GM23338 (cell line): ENCODE measurements at regions not wholly inside any gene's neighbourhood (a gene's known extent, or its start where the extent isn't known, plus 50 kb on each side); places are given as distances from the start of the nearest gene placed in this dataset.

Source experiments
- ATAC-seq: fragments of 200-7000 bp; cut with Tn5 transposase; 3 replicates; pipeline ENCODE4 v1.9.1; 2020
- DNase-seq: peaks from one replicate; pipeline ENCODE4 v3.0.0-alpha.2; 2015; ENCODE audit warnings: low spot score
- H2AFZ ChIP-seq: fragments of 200-600 bp; sonication (generic); 2 replicates; pipeline ENCODE4 v1.8.0; 2016; ENCODE audit warnings: antibody characterized with exemption, mild to moderate bottlenecking, moderate library complexity
- H3F3A ChIP-seq: fragments of 200-600 bp; sonication (generic); replicated peaks from 2 replicates; pipeline ENCODE4 v1.8.0; 2017; ENCODE audit warnings: antibody characterized with exemption, mixed run types, low read depth
- H3K27ac ChIP-seq: fragments of 200-600 bp; sonication (generic); 2 replicates; pipeline ENCODE4 v1.6.1; 2016; ENCODE audit warnings: low read depth
- H3K27me3 ChIP-seq: fragments of 200-600 bp; sonication (generic); 2 replicates; pipeline ENCODE4 v1.8.0; 2016; ENCODE audit warnings: mild to moderate bottlenecking, mixed run types, moderate library complexity; ENCODE audit not compliant: insufficient read depth
- H3K36me3 ChIP-seq: fragments of 200-600 bp; sonication (generic); 2 replicates; pipeline ENCODE4 v1.8.0; 2016; ENCODE audit warnings: mild to moderate bottlenecking; ENCODE audit not compliant: insufficient read depth
- H3K4me1 ChIP-seq: fragments of 200-600 bp; sonication (generic); 2 replicates; pipeline ENCODE4 v1.8.0; 2016; ENCODE audit warnings: mild to moderate bottlenecking, moderate library complexity; ENCODE audit not compliant: insufficient read depth
- H3K4me2 ChIP-seq: fragments of 200-600 bp; sonication (generic); 2 replicates; pipeline ENCODE4 v1.7.1; 2017; ENCODE audit warnings: mixed run types
- H3K4me3 ChIP-seq: fragments of 200-600 bp; sonication (generic); 2 replicates; pipeline ENCODE4 v1.6.1; 2016; ENCODE audit warnings: mixed run types
- H3K79me2 ChIP-seq: fragments of 200-600 bp; sonication (generic); replicated peaks from 2 replicates; pipeline ENCODE4 v1.8.0; 2017; ENCODE audit warnings: mild to moderate bottlenecking; ENCODE audit not compliant: insufficient read depth
- H3K9me2 ChIP-seq: fragments of 200-600 bp; sonication (generic); 2 replicates; pipeline ENCODE4 v1.8.0; 2017; ENCODE audit not compliant: insufficient read depth
- H4K20me1 ChIP-seq: fragments of 200-600 bp; sonication (generic); replicated peaks from 2 replicates; pipeline ENCODE4 v1.8.0; 2017; ENCODE audit warnings: mild to moderate bottlenecking; ENCODE audit not compliant: insufficient read depth
- H3K27ac Mint-ChIP-seq: 2 replicates; pipeline ENCODE4 v1.8.0; 2020; ENCODE audit warnings: inconsistent platforms, mild to moderate bottlenecking, moderate library complexity, mixed read lengths
- H3K27me3 Mint-ChIP-seq: 3 replicates; pipeline ENCODE4 v1.8.0; 2022; ENCODE audit warnings: low read depth, mild to moderate bottlenecking, moderate library complexity, mixed read lengths, inconsistent platforms; ENCODE audit not compliant: insufficient read depth, poor library complexity
- H3K36me3 Mint-ChIP-seq: 3 replicates; pipeline ENCODE4 v1.8.0; 2021; ENCODE audit warnings: low read depth, mild to moderate bottlenecking, inconsistent platforms, moderate library complexity, mixed read lengths
- H3K4me1 Mint-ChIP-seq: 3 replicates; pipeline ENCODE4 v1.8.0; 2020; ENCODE audit warnings: mild to moderate bottlenecking, inconsistent platforms, mixed read lengths
- H3K4me3 Mint-ChIP-seq: 3 replicates; pipeline ENCODE4 v1.8.0; 2021; ENCODE audit warnings: moderate library complexity, mild to moderate bottlenecking, inconsistent platforms, mixed read lengths
- H3K9me3 Mint-ChIP-seq: 3 replicates; pipeline ENCODE4 v1.8.0; 2020; ENCODE audit warnings: moderate library complexity, mild to moderate bottlenecking, inconsistent platforms, mixed read lengths
- CREB1 ChIP-seq: fragments of 250-450 bp; sonication (Bioruptor Pico); IDR thresholded peaks from 2 replicates; pipeline ENCODE4 v1.5.0; 2020; ENCODE audit warnings: low read depth, mild to moderate bottlenecking, moderate library complexity
- CTCF ChIP-seq, 2 experiments: fragments of 200-600 bp in 1 of 2; sonication (generic) in 1 of 2; conservative IDR thresholded peaks; 2 replicates each; pipeline versions ENCODE4 v1.5.1 to v1.6.1; 2016 to 2017; ENCODE audit warnings: antibody characterized with exemption in 2 of 2, low read depth in 2 of 2, mild to moderate bottlenecking in 2 of 2, moderate library complexity in 1 of 2
- ETS1 ChIP-seq: IDR thresholded peaks from 2 replicates; pipeline ENCODE4 v1.6.1; 2016; ENCODE audit warnings: antibody characterized with exemption
- EZH2 ChIP-seq: fragments of 200-600 bp; sonication (generic); IDR thresholded peaks from one replicate; pipeline ENCODE4 v1.8.0; 2017; ENCODE audit warnings: antibody characterized with exemption, mild to moderate bottlenecking, low read depth; ENCODE audit not compliant: unreplicated experiment
- EZH2phosphoT487 ChIP-seq: fragments of 200-600 bp; sonication (generic); IDR thresholded peaks from one replicate; pipeline ENCODE4 v1.8.1; 2018; ENCODE audit warnings: antibody characterized with exemption; ENCODE audit not compliant: unreplicated experiment
- JUNB ChIP-seq: IDR thresholded peaks from one replicate; pipeline ENCODE4 v1.6.1; 2016; ENCODE audit warnings: antibody characterized with exemption; ENCODE audit not compliant: unreplicated experiment
- NANOG ChIP-seq: IDR thresholded peaks from 2 replicates; pipeline ENCODE4 v1.6.1; 2016; ENCODE audit warnings: antibody characterized with exemption, borderline replicate concordance
- POLR2AphosphoS5 ChIP-seq: IDR thresholded peaks from 2 replicates; pipeline ENCODE4 v1.6.1; 2016; ENCODE audit warnings: antibody characterized with exemption, low read depth
- REST ChIP-seq: IDR thresholded peaks from one replicate; pipeline ENCODE4 v1.6.1; 2018; ENCODE audit warnings: antibody characterized with exemption; ENCODE audit not compliant: unreplicated experiment
- STAT1 ChIP-seq: IDR thresholded peaks from one replicate; pipeline ENCODE4 v1.6.1; 2016; ENCODE audit warnings: antibody characterized with exemption; ENCODE audit not compliant: unreplicated experiment
- ZNF114 ChIP-seq: fragments of 250-450 bp; sonication (Bioruptor Pico); IDR thresholded peaks from 2 replicates; pipeline ENCODE4 v1.5.0; 2020; ENCODE audit warnings: mild to moderate bottlenecking, moderate library complexity
- ZNF331 ChIP-seq: fragments of 250-450 bp; sonication (Bioruptor Pico); IDR thresholded peaks from 2 replicates; pipeline ENCODE4 v1.5.0; 2020; ENCODE audit warnings: low read depth, mild to moderate bottlenecking, moderate library complexity
- ZNF462 ChIP-seq: fragments of 250-450 bp; sonication (Bioruptor Pico); IDR thresholded peaks from 2 replicates; pipeline ENCODE4 v1.5.0; 2020; ENCODE audit warnings: mild to moderate bottlenecking, moderate library complexity

GRCh38 chr3:76525726-76526125 lies 514.2 kb upstream of the ROBO2 start:
- TF ChIP-seq POLR2AphosphoS5 (no peak), CREB1 (CRISPR knock-in tag) (no peak), ETS1 (no peak), REST (no peak), EZH2 (no peak), JUNB (no peak), ZNF331 (CRISPR knock-in tag) (no peak), NANOG (no peak), STAT1 (no peak), ZNF462 (CRISPR knock-in tag) (no peak), CTCF (conservative IDR thresholded peaks at IDR 0.05; ENCODE audit: low read depth in 2 of 2) (no peak), ZNF114 (no peak), EZH2phosphoT487 (no peak)
- peaks cover 11% of the 10 kb centered on the region; the same call in 2 of the 3 replicates for H3K4me1 Mint-ChIP-seq

More at GRCh38 chr3:76525726-76526125, 514.2 kb upstream of the ROBO2 start:
- Mint-ChIP-seq H3K36me3 (no peaks in the 10 kb centered on the region), H3K4me3 (no peak overlapping the region), H3K27me3 (no peaks in the 10 kb centered on the region), H3K9me3 (no peaks in the 10 kb centered on the region), H3K27ac (no peak overlapping the region)
- Histone ChIP-seq H3K9me2 (no peaks in the 10 kb centered on the region), H3K4me2 (no peak overlapping the region), H3K27me3 (no peaks in the 10 kb centered on the region), H3K4me3 (no peak overlapping the region), H3F3A (no peaks in the 10 kb centered on the region), H3K4me1 (no peaks in the 10 kb centered on the region), H3K36me3 (no peaks in the 10 kb centered on the region), H2AFZ (no peak overlapping the region), H3K27ac (no peak overlapping the region), H4K20me1 (no peaks in the 10 kb centered on the region), H3K79me2 (no peaks in the 10 kb centered on the region)
- ATAC-seq = no peak
- DNase-seq = no peak
